ENCODE measurements at regions not wholly inside any gene's neighbourhood (a gene's known extent, or its start where the extent isn't known, plus 50 kb on each side); places are given as distances from the start of the nearest gene placed in this dataset.

DNA sequence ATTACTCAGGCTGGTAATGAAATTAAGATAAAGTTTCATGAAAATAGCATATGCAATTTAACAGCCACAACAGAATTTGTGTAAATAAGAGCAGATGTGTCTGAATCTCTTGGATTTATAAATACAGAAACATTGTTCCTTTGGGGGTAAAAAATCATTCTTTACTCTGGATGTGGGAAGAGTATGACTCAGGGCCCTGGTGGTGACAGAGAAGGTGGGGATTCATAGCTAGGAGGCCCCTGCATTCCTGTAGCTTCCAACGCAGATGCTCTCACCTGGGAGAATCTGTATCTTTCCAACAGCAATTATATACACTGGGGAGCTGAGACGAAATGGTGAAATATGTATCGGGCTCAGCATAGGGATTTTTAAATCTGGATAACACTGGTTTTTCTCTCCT is 167.6 kb upstream of the CADPS start:
- no peak for DNase-seq (ENCODE audit: low read depth in 4 of 4, low spot score in 2 of 4)

DNA sequence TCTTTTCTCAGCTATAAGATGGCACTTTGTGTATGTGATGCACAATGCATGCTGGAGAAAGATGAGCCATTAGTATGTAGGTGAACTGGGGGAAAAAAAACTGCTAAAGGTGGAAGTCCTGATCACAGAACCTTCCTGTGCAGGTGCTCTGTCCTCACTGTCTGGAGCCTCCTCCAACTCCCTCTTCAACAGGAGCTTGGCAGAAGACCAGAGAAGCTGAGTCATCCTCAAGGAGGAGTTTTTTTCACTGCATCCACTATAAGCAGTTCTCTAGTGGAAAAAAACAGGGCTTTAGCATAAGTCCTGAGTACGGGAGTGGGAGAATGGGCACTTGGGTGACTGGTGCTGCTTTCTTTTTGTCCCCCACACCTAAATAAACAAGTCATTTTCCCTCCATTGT is 168.4 kb upstream of the CADPS start:
- DNase-seq (ENCODE audit: low read depth in 4 of 4, low spot score in 2 of 4) = no peak

DNA sequence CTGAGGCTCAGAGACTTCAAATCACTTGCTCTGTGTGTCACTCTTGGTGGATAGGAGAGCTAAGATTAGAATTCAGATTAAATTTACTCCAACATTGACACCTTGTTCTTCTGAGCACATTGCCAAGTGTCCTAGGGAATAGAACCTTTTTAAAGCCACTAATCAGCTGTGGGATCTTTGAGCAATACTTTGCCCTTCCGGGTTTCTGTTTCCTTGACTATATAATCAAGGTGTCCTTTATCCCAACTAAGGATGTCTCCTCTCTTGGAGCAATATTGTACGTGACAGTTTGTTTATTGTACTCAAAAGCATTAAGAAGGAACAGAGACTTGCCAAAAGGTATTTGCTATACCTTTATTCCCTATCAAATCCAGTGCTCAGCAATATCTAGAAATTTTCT is 170.9 kb upstream of the CADPS start:
- DNase-seq (ENCODE audit: low read depth in 4 of 4, low spot score in 2 of 4) = no peak

DNA sequence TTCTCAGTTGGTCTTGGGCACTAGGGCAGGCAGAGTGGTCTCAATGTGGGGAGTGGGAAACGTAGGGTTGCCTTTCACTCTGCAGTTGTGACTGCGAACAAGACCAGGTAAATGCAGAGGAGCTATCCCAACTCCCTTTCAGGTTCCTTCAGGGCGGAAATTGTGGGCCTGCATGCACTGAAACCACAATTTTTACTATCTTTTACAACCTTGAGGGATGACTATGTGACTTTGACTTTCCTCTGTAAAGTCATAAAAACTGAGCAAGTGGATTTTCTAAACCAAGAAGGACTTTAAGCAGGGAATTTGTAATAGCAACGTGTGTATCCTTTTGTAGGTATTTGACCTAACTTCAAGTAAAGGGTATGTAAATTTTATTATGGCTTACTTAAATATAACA is 171.4 kb upstream of the CADPS start:
- no peak for DNase-seq (ENCODE audit: low read depth in 4 of 4, low spot score in 2 of 4)

DNA sequence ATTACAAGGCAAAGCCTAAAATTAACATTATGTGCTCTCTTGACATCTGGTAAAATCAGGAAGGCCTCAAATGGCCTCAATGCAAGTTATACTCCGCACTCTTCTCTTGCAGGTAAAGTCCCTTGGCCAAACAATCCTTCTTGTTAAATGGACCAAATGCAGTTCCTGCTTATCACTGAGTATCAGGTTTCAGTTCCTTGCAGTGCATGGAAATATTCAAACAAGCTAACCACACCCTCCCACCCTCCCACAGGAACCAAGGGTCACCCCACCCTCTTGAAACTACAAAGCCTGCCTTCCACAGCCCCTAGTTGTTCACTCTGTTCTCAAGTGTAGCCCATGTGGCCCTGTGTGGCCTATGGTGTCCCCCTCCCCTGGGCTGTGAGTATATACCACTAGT is 171.9 kb upstream of the CADPS start:
- no peak for DNase-seq (ENCODE audit: low read depth in 4 of 4, low spot score in 2 of 4)

DNA sequence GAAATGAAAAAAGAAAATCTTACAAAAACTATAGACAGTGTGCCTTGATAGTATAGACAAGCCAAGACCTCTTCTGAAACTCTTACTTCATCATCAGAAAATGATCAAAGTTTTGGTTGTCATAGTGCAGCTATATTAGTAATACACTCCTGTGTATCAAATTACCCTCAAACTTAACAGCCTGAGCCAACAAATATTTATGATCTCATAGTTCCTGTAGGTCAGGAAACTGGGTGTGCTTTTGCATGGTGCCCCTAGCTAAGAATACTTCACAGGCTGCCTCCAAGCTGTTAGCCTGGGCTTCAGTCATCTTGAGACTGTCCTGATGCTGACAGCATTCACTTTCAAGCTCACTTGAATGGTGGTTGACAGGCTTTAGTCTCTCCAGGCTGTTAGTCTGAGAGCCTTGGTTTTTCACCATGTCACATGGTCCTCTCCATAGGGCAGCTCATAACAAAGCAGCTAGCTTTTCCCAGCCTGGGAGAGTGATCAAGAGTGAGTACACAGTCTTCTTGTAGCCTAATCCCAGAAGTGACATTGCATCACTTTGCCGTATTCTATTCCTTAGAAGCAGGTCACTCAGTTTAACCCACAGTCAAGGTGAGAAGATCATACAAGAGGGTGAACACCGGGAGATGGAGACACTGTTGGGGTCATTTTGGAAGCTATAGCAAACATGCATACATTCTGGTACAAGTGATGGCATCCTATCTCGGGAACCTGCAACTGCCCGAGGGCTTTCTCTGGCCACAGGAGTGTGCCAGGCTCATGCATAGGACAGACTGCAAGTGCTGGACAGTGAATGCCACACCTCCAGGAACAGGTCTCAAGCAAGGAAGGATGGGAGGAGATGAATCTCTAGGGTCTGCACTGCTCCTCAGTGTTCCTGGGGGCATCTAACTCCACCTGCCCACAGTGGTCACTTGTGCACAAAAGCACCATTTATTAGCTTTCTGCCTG is 173.4 kb upstream of the CADPS start:
- DNase-seq (ENCODE audit: low read depth in 4 of 4, low spot score in 2 of 4) = no peak

DNA sequence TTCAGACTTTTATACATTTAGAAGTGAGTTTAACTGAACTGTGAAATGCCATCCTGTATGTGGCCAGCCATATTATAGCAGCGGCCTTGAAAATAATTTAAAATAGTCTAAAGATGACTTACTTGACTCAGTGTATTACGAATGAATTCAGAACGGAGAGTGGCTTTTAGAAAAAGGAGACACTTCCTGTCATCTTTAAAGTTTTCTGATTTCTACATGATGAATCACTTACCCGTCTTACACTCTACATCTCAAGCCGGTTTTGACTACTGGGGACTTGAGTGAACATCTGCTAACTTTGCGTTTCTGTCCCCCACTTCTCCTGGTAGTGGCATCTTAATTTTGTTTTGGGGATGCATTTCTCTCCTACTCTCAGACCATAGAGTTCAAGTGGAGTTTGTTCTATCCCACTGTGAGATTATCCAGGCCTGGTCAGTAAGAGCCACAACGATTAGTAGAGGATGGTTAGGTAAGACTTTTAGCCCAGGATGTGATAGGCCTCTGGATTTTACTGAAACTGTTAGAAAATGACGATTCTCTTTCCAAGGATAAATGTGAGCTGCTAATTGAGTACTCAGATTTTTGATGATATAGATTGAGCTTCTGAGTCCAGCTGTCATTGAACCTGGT is 175.4 kb upstream of the CADPS start:
- no peak for DNase-seq (ENCODE audit: low read depth in 4 of 4, low spot score in 2 of 4)

DNA sequence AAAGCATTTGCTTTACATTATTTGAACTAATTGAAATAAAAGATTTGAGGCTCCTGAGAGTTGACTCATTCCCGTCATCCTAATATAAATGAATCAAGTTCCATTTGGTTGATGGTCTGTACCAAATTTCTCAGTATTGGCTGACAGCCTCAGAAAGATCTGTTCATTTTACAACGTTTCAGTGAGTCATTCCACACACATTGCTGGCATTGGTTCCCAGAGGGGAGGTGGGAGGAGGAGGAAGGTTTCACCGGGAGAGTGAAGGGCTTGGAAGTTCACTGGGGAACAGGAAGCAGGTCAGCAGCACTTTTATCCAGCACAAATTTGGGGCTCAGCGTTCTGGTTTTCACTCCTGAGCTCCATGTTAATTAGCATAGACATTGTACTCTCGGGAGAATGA is 176.7 kb upstream of the CADPS start:
- no peak for DNase-seq (ENCODE audit: low read depth in 4 of 4, low spot score in 2 of 4)

DNA sequence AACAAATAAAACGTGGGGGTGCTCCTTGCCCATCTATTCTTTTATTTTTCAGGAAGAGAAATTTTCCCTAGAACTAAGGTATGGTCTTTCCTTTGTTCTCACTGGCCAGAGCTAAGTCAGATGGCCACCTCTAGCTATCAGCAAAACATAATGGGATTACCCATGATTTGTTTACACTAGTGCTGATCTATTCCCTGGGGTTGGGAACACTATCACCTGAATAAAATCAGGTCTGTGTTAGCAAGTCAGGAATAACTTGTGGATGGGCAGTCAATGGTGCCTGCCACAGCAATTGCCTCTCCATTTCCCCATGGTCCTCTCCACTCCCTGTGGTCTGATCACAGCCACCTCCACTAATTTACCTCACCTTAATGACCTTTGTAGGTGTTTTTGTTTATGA is 181.7 kb upstream of the CADPS start:
- DNase-seq (ENCODE audit: low read depth in 4 of 4, low spot score in 2 of 4) = no peak

DNA sequence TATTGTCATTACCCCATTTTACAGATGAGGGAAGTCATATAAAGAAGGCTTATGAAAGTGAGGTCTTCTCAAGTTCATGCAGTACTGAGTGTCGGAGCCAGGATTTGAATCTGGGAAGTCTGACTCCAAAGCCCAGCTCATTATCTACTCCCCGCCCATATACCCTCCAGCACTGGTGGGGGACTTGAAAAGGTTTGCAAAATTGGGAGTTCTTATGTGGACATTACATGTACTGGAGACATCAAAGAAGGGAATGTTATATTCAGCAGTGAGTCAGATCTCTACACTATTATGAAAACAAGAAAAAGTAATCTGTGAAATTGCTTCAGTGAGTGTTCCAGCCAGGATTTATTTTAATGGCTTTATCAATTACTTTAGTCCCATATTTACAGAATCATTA is 185.2 kb upstream of the CADPS start:
- DNase-seq (ENCODE audit: low read depth in 4 of 4, low spot score in 2 of 4) = no peak

DNA sequence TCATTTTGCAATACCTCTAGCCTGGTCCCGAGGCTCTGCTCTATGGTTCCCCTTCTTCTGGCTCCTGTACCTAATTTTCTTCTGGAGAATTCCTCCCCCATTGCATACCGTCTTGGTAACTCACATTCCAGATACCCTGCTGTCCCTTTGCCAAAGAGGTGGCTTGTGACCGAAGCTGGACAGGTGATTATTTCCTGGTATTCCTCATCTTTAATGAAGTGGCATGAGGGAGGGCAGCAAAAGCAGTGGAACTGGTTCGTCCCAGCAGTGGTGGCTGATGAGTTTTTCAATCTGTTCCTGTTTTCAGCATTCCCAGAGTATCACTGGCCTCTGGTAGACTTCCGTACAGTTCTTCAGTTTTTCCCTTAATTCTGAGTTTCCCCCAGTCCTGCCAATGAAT is 186.2 kb upstream of the CADPS start:
- no peak for DNase-seq (ENCODE audit: low read depth in 4 of 4, low spot score in 2 of 4)

DNA sequence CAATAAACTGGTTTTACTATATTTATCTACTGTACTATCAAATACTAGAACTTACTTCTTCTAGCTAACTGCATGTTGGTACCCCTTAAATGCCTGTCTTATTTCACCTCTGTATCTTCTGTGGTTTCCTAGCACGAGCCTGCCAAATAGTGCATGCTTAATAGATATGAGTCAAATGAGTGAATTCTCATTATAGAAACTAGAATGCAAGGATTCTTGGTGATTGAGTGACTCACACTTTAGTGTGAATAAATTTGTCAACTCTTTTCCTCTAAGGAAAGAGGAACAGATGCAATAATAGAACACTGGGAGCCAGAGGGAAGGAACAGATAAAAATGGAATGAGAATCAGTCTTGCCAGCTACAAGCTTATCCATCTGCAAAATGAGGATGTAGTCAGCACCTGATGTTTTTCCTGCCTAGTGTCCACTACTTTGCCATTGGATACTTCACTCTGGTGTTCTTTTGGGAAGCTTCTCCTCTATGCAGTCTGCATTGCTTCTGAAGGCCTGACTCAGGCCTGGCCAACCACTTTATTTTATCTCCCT is 189.1 kb upstream of the CADPS start:
- DNase-seq (ENCODE audit: low read depth in 4 of 4, low spot score in 2 of 4) = no peak

DNA sequence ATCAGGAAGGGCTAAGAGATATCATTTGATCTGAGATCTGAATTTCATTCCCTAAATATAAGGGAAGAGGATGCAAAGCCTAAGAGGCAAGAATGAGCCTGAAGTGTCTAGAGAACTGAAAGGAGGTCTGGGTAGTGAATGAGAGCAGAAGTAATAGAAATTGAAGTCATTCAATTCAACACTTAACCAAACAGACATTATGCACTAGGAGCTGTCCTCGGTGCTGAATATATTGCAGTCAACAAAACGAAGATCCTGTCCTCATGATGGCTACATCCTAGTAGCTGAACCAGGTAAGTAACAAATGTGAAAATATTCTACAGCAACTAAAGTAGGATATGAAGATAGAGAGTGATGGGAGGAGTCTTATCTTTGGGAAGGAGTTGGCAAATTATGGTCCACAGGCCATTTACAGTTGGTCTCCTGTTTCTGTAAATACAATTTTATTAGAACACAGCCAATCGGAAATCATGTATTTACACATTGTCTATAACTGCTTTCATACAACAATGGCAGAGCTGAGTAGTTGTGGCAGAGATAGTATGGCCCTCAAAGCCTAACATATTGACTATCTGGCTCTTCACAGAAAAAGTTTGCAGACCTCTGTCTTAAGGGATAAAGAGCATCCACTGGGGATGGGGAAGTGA is 192.9 kb upstream of the CADPS start:
- peak; percentile 19 to 65 (median 39) for DNase-seq (ENCODE audit: low read depth in 4 of 4, low spot score in 2 of 4)

DNA sequence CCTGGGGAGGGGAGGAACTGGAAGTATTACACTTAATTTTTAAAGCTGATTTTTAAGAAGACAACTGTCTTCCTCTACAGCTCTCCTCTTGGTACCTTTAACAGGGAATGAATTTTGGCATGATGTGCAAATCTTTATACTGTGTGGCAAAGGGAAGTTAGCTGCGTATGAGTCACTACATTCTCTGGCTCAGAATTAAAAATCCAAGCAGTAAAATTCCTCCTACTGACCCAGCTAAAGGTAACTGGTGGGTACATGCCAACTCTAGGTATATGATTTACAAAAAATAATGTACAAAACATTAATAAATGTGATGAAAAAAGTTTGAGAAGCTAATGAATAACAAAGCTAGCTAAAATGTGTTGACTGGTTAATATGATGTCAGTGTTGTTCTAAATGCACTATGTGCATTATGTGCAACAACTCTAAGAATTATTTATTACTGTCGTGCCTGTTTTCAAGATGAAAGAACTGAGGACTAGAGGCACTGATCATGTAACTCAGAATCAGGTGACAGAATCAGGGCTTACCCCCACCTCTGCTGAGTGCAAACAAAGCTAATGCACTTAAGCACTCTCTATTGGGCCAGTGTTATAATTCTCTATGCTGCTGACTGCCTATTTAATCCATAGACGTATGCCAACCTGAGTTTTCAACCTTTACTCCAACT is 194.7 kb upstream of the CADPS start:
- no peak for DNase-seq (ENCODE audit: low read depth in 4 of 4, low spot score in 2 of 4)

DNA sequence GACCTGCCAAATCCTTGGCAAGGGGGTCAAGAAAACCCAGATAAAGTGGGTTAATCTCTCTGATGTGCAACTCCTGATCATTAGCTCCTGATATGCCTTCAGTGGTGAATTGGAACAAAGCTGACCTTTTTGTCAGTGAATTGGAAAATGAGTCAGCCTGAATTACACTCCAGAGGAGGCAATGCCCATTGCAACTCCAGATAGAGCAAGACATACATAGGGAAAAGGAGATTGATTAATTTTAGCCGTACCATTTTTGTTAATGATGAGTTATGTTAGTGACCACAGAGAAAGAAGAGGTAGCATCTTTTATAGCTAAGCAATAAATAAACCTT is 195.2 kb upstream of the CADPS start:
- no peak for DNase-seq (ENCODE audit: low read depth in 4 of 4, low spot score in 2 of 4)

DNA sequence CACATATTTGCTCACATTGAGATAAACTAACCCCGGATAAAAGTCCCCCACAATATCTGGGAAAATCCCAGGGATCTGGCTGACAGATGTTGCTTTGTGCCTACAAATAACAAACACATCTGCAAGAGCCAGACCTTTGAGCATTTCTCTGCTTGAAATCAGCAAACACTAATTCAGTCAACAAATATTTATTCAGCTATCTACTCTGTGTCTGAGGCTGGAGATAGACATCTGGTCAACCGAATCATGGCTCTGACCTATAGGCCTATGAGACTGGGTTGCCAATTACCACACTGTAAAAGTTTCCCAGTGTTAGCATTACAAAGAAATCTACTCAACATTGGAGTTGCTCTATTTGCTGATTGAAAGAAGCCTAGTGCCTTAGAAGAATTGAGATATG is 201.1 kb upstream of the CADPS start:
- no peak for DNase-seq (ENCODE audit: low read depth in 4 of 4, low spot score in 2 of 4)

DNA sequence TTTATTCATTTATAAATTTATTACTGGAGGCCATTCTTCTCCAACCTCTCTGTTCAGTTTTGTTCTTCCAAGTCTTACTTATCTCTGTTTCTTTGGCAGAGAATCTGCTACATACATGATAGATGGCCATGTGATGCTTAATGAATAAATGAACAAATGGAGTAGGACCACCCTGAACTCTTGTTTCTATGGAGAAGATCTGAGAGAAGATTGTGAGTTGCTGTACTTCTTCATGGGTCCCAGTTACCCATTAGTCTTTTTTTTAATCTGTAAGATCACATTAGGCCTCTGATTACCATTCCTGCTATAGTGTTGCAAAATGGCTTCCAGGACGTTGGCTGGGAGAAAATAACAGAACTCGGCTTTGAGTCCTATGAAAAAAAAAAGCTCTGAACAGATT is 191.9 kb upstream of the SYNPR start:
- DNase-seq (ENCODE audit: low read depth in 4 of 4, low spot score in 2 of 4) = no peak

DNA sequence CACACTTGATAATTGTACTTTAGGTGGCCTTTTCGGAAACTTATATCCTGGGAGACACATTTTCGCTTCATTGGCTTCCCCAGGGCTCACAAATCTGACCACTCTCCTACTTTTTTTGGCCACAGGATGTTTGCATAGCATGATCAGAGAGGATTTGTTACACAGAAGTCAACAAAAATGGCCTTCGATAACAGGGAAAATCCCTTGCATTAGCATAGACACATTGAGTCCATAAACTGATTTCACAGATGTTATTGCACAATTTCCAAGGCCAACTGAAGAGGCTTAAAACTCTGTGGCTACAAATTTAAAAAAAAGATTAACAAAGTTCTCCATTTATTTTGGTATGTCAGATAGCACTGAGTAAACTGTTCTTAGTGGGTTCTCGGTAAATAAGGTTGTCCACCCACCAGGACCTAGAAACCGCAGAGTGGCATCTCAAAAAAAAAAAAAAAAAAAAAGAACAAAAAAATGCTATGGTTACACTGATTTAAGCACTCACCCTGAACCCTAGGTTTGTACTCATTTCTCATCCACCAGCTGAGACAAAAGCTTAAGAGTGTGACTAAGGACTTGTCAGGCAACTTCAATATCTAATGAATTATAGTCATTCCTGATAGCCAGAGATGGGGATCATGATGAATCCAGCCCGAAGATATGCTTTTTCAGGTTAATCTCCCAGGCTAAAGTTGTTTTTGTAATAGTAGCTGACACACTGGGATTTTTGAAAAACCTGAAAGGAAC is 188.9 kb upstream of the SYNPR start:
- no peak for DNase-seq (ENCODE audit: low read depth in 4 of 4, low spot score in 2 of 4)

DNA sequence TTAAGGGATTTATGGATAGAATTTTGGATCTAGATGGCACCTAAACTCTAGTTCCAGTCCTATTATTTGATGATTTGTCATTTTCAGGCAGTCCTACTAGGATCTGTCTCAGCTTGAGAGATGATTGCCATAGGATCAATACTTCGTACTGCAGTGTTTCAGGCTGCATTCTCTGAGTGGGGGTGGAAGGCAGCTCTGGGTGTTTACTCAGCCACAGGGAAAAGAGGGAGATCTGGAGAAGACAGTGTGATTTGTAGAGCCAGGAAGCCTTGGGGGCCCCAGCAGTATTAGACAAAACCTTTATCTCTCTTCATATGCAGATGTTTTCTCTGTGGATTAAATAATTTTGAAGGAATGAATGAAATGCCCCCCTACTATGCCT is 188.4 kb upstream of the SYNPR start:
- no peak for DNase-seq (ENCODE audit: low read depth in 4 of 4, low spot score in 2 of 4)

DNA sequence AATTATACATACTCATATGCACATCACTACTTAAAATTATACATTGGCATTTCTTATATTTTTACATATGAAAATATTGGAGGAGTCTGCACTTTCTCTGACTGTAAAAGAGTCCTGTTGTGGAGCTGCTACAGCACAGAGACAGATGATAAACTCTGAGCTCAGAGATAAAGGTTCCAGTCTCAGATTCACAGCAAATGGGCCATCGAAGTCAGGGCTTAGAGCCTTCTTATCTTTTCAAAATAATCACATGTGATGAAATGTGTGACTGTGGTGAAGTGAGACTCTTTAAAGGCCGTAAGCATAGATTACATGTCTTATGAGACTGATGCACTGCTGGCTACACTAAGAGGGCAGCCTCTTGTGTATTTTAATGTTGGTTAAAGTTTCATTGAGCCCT is 187.5 kb upstream of the SYNPR start:
- DNase-seq (ENCODE audit: low read depth in 4 of 4, low spot score in 2 of 4) = no peak

Data from left renal cortex interstitium (tissue), 4 donors.